Cardiac fibroblast (primary cell): ENCODE measurements at regions not wholly inside any gene's neighbourhood (a gene's known extent, or its start where the extent isn't known, plus 50 kb on each side); places are given as distances from the start of the nearest gene placed in this dataset.

Experiments used
- DNase-seq, 2 donors: peaks; one replicate each; pipeline versions ENCODE4 v3.0.0 to v3.0.0-alpha.2; 2010; ENCODE audit warnings: low read depth in 2 of 2
- H3K4me3 ChIP-seq, 2 donors: replicated peaks in 1 of 2; 1 replicate in 1 of 2; 2 replicates in 1 of 2; pipeline ENCODE4 v1.5.1; 2011; ENCODE audit warnings: low read depth in 2 of 2, low read length in 2 of 2, mild to moderate bottlenecking in 2 of 2, moderate library complexity in 1 of 2
- CTCF ChIP-seq: IDR thresholded peaks from one replicate; pipeline ENCODE4 v1.5.1; 2011; ENCODE audit warnings: low read depth, mild to moderate bottlenecking, low read length, inconsistent platforms

- no peak for TF ChIP-seq CTCF
- DNase-seq = no peak
- no peak overlapping the region for H3K4me3 ChIP-seq
Observed at GRCh38 chr4:33446953-33447352, 2726.8 kb downstream of the PCDH7 start.

GRCh38 chr4:33448948-33449347 lies 2728.8 kb downstream of the PCDH7 start:
- no peak overlapping the region for H3K4me3 ChIP-seq
- TF ChIP-seq CTCF = no peak
- DNase-seq = no peak

DNA sequence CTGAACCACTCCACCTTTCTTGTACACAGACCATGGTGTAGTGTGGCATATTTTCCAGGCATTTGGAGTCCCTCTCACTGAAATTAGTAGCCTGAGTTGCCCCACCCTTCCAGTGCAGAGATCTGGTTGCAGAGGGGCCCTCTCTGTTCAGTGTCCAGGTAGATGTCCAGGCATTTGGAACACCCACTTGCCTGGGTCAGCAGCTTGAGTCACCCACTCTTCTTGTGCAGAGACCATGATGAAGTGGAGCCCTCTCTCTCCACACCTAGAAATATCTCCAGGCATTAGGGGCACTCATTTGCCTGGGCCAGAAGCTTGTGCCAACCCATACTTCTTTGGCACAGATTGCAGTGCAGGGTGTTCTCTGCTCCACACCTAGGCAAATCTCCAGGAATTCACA lies 2733.3 kb downstream of the PCDH7 start:
- DNase-seq = no peak
- no peak overlapping the region for H3K4me3 ChIP-seq
- TF ChIP-seq CTCF = no peak

GRCh38 chr4:33453916-33454315 lies 2733.7 kb downstream of the PCDH7 start:
- no peak for TF ChIP-seq CTCF
- no peak for DNase-seq

GRCh38 chr4:33465565-33465964 lies 2745.4 kb downstream of the PCDH7 start:
- DNase-seq = no peak
- TF ChIP-seq CTCF = no peak
- H3K4me3 ChIP-seq = no peak overlapping the region

More at GRCh38 chr4:33453916-33454315, 2733.7 kb downstream of the PCDH7 start:
- H3K4me3 ChIP-seq = no peak overlapping the region

DNA sequence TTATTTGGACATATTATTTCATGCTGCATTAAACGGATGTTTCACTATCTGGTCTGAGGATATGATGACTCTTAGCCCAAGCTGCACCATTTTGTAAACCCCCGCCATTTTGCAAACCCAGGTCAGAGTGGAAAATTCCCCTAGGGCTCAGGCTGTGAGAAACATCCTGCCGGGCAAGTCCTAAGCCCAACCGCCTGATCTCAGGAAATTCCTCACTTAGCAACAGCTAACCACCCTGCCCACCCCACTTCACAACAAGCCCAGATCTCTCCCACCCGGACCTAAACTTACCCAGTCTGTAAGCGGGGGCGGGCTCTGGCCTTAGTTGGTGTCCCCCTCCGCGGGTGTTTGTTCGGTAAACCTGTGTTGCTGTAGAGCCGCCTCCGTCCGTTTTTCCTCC lies 2747.1 kb downstream of the PCDH7 start:
- no peak for TF ChIP-seq CTCF
- DNase-seq = no peak
- no peak overlapping the region for H3K4me3 ChIP-seq

GRCh38 chr4:33470805-33471204 lies 2750.6 kb downstream of the PCDH7 start:
- TF ChIP-seq CTCF = no peak
- no peak for DNase-seq
- no peak overlapping the region for H3K4me3 ChIP-seq
